HFF-Myc (cell line): ENCODE measurements at regions not wholly inside any gene's neighbourhood (a gene's known extent, or its start where the extent isn't known, plus 50 kb on each side); places are given as distances from the start of the nearest gene placed in this dataset.

Experiments
- DNase-seq: peaks from one replicate; pipeline ENCODE4 v3.0.0-alpha.2; 2011; ENCODE audit warnings: low read depth; ENCODE audit errors: extremely low read depth
- H3K4me3 ChIP-seq: replicated peaks from 2 replicates; pipeline ENCODE4 v1.5.1; 2011; ENCODE audit warnings: low read depth, mild to moderate bottlenecking, control low read depth, low read length
- CTCF ChIP-seq: IDR thresholded peaks from 2 replicates; pipeline ENCODE4 v1.5.1; 2012; ENCODE audit warnings: mild to moderate bottlenecking, low read depth, low read length, control low read depth; ENCODE audit errors: missing control alignments

GRCh38 chr1:30264672-30265025, 458.7 kb downstream of the MATN1 start:
- DNase-seq = no peak
- TF ChIP-seq CTCF = no peak
- no peak overlapping the region for H3K4me3 ChIP-seq

- no peak for TF ChIP-seq CTCF
- DNase-seq = no peak
- H3K4me3 ChIP-seq = no peak overlapping the region
Observed at GRCh38 chr1:30263888-30264671, 459.3 kb downstream of the MATN1 start.

GRCh38 chr1:30263405-30263804, 460.0 kb downstream of the MATN1 start:
- no peak for DNase-seq
- H3K4me3 ChIP-seq = no peak overlapping the region
- no peak for TF ChIP-seq CTCF

GRCh38 chr1:30262158-30262557, 461.2 kb downstream of the MATN1 start:
- no peak overlapping the region for H3K4me3 ChIP-seq
- no peak for TF ChIP-seq CTCF
- DNase-seq = no peak

- TF ChIP-seq CTCF = no peak
- DNase-seq = no peak
- no peak overlapping the region for H3K4me3 ChIP-seq
Observed at GRCh38 chr1:30260318-30260717, 463.1 kb downstream of the MATN1 start.

GRCh38 chr1:30259631-30260030, 463.8 kb downstream of the MATN1 start:
- no peak for TF ChIP-seq CTCF
- no peak overlapping the region for H3K4me3 ChIP-seq
- no peak for DNase-seq

GRCh38 chr1:30258876-30259275, 464.5 kb downstream of the MATN1 start:
- no peak for DNase-seq
- no peak for TF ChIP-seq CTCF
- no peak overlapping the region for H3K4me3 ChIP-seq
